Activated naive CD8-positive, alpha-beta T cell treated with anti-CD3 and anti-CD28 coated beads, Interleukin-2, amount 50 U/mL, for 24 hours (primary cell): ENCODE measurements at regions not wholly inside any gene's neighbourhood (a gene's known extent, or its start where the extent isn't known, plus 50 kb on each side); places are given as distances from the start of the nearest gene placed in this dataset.

ENCODE experiments used
- ATAC-seq: fragments of 150-1000 bp; cut with Tn5 transposase; one replicate; pipeline ENCODE4 v1.10.0; 2021
- DNase-seq: peaks from one replicate; pipeline ENCODE4 v3.0.0; 2021
- H3K27ac Mint-ChIP-seq: one replicate; pipeline ENCODE4 v1.8.0; 2021; ENCODE audit warnings: mild to moderate bottlenecking, mixed read lengths
- H3K27me3 Mint-ChIP-seq: one replicate; pipeline ENCODE4 v1.8.0; 2021; ENCODE audit warnings: mixed read lengths
- H3K36me3 Mint-ChIP-seq: one replicate; pipeline ENCODE4 v1.8.0; 2021; ENCODE audit warnings: low read depth, mixed read lengths
- H3K4me1 Mint-ChIP-seq: one replicate; pipeline ENCODE4 v1.8.0; 2021; ENCODE audit warnings: mixed read lengths
- H3K4me3 Mint-ChIP-seq: one replicate; pipeline ENCODE4 v1.8.0; 2021; ENCODE audit warnings: mild to moderate bottlenecking, moderate library complexity, mixed read lengths
- H3K9me3 Mint-ChIP-seq: one replicate; pipeline ENCODE4 v1.8.0; 2021; ENCODE audit warnings: mixed read lengths

- ATAC-seq (no peak), DNase-seq (no peak)
- no peaks in the 10 kb centered on the region for H3K36me3 Mint-ChIP-seq
- no peaks in the 10 kb centered on the region for H3K4me1 Mint-ChIP-seq
- H3K27me3 Mint-ChIP-seq, result no peaks in the 10 kb centered on the region
- H3K27ac Mint-ChIP-seq, result no peak overlapping the region
- H3K4me3 Mint-ChIP-seq, result no peak overlapping the region
- H3K9me3 Mint-ChIP-seq, result peaks cover 4% of the 10 kb centered on the region
These were observed 189.8 kb upstream of the OPRM1 start for GRCh38 chr6:153849072-153849779.

- H3K9me3 Mint-ChIP-seq, result no peaks in the 10 kb centered on the region
- no peaks in the 10 kb centered on the region for H3K36me3 Mint-ChIP-seq
- ATAC-seq (no peak), DNase-seq (no peak)
- no peaks in the 10 kb centered on the region for H3K27me3 Mint-ChIP-seq
- H3K4me1 Mint-ChIP-seq, result no peaks in the 10 kb centered on the region
- H3K4me3 Mint-ChIP-seq, result no peak overlapping the region
- H3K27ac Mint-ChIP-seq, result no peak overlapping the region
These were observed 195.6 kb upstream of the OPRM1 start for GRCh38 chr6:153843420-153843819.

GRCh38 chr6:153842491-153842890, 196.5 kb upstream of the OPRM1 start:
- no peak for DNase-seq
- Mint-ChIP-seq H3K4me3 (no peak overlapping the region), H3K4me1 (no peaks in the 10 kb centered on the region), H3K9me3 (no peaks in the 10 kb centered on the region), H3K27me3 (no peaks in the 10 kb centered on the region), H3K27ac (no peak overlapping the region), H3K36me3 (no peaks in the 10 kb centered on the region)
- ATAC-seq, result no peak

- ATAC-seq, result no peak
- H3K36me3 Mint-ChIP-seq, result no peaks in the 10 kb centered on the region
- H3K9me3 Mint-ChIP-seq, result no peaks in the 10 kb centered on the region
- no peak for DNase-seq
- H3K27ac Mint-ChIP-seq, result no peak overlapping the region
- no peaks in the 10 kb centered on the region for H3K4me1 Mint-ChIP-seq
- H3K4me3 Mint-ChIP-seq, result no peak overlapping the region
- no peaks in the 10 kb centered on the region for H3K27me3 Mint-ChIP-seq
These were observed 198.8 kb upstream of the OPRM1 start for GRCh38 chr6:153840039-153840850.

GRCh38 chr6:153832543-153832942, 206.5 kb upstream of the OPRM1 start:
- DNase-seq (no peak), ATAC-seq (no peak)
- H3K27ac Mint-ChIP-seq, result no peak overlapping the region
- H3K4me1 Mint-ChIP-seq, result no peaks in the 10 kb centered on the region
- H3K4me3 Mint-ChIP-seq, result no peak overlapping the region
- H3K27me3 Mint-ChIP-seq, result no peaks in the 10 kb centered on the region
- H3K36me3 Mint-ChIP-seq, result no peaks in the 10 kb centered on the region
- peaks cover 4% of the 10 kb centered on the region for H3K9me3 Mint-ChIP-seq

- no peaks in the 10 kb centered on the region for H3K4me1 Mint-ChIP-seq
- no peak overlapping the region for H3K4me3 Mint-ChIP-seq
- peaks cover 4% of the 10 kb centered on the region for H3K9me3 Mint-ChIP-seq
- H3K27me3 Mint-ChIP-seq, result no peaks in the 10 kb centered on the region
- DNase-seq (no peak), ATAC-seq (no peak)
- H3K36me3 Mint-ChIP-seq, result no peaks in the 10 kb centered on the region
- no peak overlapping the region for H3K27ac Mint-ChIP-seq
These were observed 207.5 kb upstream of the OPRM1 start for GRCh38 chr6:153831350-153832078.

- no peaks in the 10 kb centered on the region for H3K4me1 Mint-ChIP-seq
- no peaks in the 10 kb centered on the region for H3K27me3 Mint-ChIP-seq
- no peak overlapping the region for H3K27ac Mint-ChIP-seq
- H3K36me3 Mint-ChIP-seq, result no peaks in the 10 kb centered on the region
- peaks cover 12% of the 10 kb centered on the region for H3K9me3 Mint-ChIP-seq
- no peak overlapping the region for H3K4me3 Mint-ChIP-seq
- DNase-seq (no peak), ATAC-seq (no peak)
These were observed 221.9 kb upstream of the OPRM1 start for GRCh38 chr6:153817173-153817572.

- ATAC-seq (no peak), DNase-seq (no peak)
- no peak overlapping the region for H3K27ac Mint-ChIP-seq
- H3K4me3 Mint-ChIP-seq, result no peak overlapping the region
- H3K27me3 Mint-ChIP-seq, result no peaks in the 10 kb centered on the region
- no peaks in the 10 kb centered on the region for H3K36me3 Mint-ChIP-seq
- H3K9me3 Mint-ChIP-seq, result peaks cover 12% of the 10 kb centered on the region
- no peaks in the 10 kb centered on the region for H3K4me1 Mint-ChIP-seq
These were observed 222.7 kb upstream of the OPRM1 start for GRCh38 chr6:153816366-153816765.

GRCh38 chr6:153814136-153814535, 224.9 kb upstream of the OPRM1 start:
- ATAC-seq, result no peak
- no peak overlapping the region for H3K4me3 Mint-ChIP-seq

GRCh38 chr6:153804755-153805330, 234.2 kb upstream of the OPRM1 start:
- Mint-ChIP-seq H3K9me3 (no peaks in the 10 kb centered on the region), H3K36me3 (no peaks in the 10 kb centered on the region), H3K27ac (no peak overlapping the region), H3K4me3 (no peak overlapping the region), H3K4me1 (no peaks in the 10 kb centered on the region), H3K27me3 (no peaks in the 10 kb centered on the region)
- ATAC-seq, result no peak
- no peak for DNase-seq

More at GRCh38 chr6:153814136-153814535, 224.9 kb upstream of the OPRM1 start:
- H3K36me3 Mint-ChIP-seq, result no peaks in the 10 kb centered on the region
- H3K4me1 Mint-ChIP-seq, result no peaks in the 10 kb centered on the region
- no peak for DNase-seq
- no peaks in the 10 kb centered on the region for H3K27me3 Mint-ChIP-seq
- H3K9me3 Mint-ChIP-seq, result peaks cover 8% of the 10 kb centered on the region
- H3K27ac Mint-ChIP-seq, result no peak overlapping the region

GRCh38 chr6:153801917-153802316, 237.1 kb upstream of the OPRM1 start:
- no peak for DNase-seq
- Mint-ChIP-seq H3K36me3 (no peaks in the 10 kb centered on the region), H3K27me3 (no peaks in the 10 kb centered on the region), H3K27ac (no peak overlapping the region), H3K4me1 (no peaks in the 10 kb centered on the region), H3K9me3 (no peaks in the 10 kb centered on the region), H3K4me3 (no peak overlapping the region)
- no peak for ATAC-seq

GRCh38 chr6:153800580-153801188, 238.4 kb upstream of the OPRM1 start:
- Mint-ChIP-seq H3K9me3 (no peaks in the 10 kb centered on the region), H3K27me3 (no peaks in the 10 kb centered on the region), H3K4me3 (no peak overlapping the region), H3K36me3 (no peaks in the 10 kb centered on the region), H3K27ac (no peak overlapping the region), H3K4me1 (no peaks in the 10 kb centered on the region)
- ATAC-seq, result no peak
- DNase-seq, result no peak

- no peak for DNase-seq
- Mint-ChIP-seq H3K27ac (no peak overlapping the region), H3K4me1 (no peaks in the 10 kb centered on the region), H3K27me3 (no peaks in the 10 kb centered on the region), H3K36me3 (no peaks in the 10 kb centered on the region), H3K4me3 (no peak overlapping the region), H3K9me3 (no peaks in the 10 kb centered on the region)
- ATAC-seq, result no peak
These were observed 248.1 kb upstream of the OPRM1 start for GRCh38 chr6:153790876-153791473.

- Mint-ChIP-seq H3K9me3 (peaks cover 3% of the 10 kb centered on the region), H3K36me3 (no peaks in the 10 kb centered on the region), H3K27ac (no peak overlapping the region), H3K4me1 (no peaks in the 10 kb centered on the region), H3K27me3 (no peaks in the 10 kb centered on the region), H3K4me3 (no peak overlapping the region)
- DNase-seq (no peak), ATAC-seq (no peak)
These were observed 249.0 kb upstream of the OPRM1 start for GRCh38 chr6:153790048-153790447.
